Uterus (tissue), 2 donors: ENCODE measurements at regions not wholly inside any gene's neighbourhood (a gene's known extent, or its start where the extent isn't known, plus 50 kb on each side); places are given as distances from the start of the nearest gene placed in this dataset.

Source experiments
- POLR2A ChIP-seq, 2 donors: fragments of 450-650 bp; IDR thresholded peaks; one replicate each; pipeline ENCODE4 v1.6.1; 2016; ENCODE audit warnings: antibody characterized with exemption in 2 of 2, mild to moderate bottlenecking in 1 of 2, moderate library complexity in 1 of 2
- TF ChIP-seq, protein P1 (sequence below), 4 experiments: fragments of 200-600 bp in 2 of 4; fragments of 450-650 bp in 2 of 4; sonication (generic) in 2 of 4; IDR thresholded peaks; one replicate each; pipeline ENCODE4 v1.5.1; 2016 to 2019; ENCODE audit warnings: antibody characterized with exemption in 4 of 4, mild to moderate bottlenecking in 2 of 4, moderate library complexity in 1 of 4

DNA sequence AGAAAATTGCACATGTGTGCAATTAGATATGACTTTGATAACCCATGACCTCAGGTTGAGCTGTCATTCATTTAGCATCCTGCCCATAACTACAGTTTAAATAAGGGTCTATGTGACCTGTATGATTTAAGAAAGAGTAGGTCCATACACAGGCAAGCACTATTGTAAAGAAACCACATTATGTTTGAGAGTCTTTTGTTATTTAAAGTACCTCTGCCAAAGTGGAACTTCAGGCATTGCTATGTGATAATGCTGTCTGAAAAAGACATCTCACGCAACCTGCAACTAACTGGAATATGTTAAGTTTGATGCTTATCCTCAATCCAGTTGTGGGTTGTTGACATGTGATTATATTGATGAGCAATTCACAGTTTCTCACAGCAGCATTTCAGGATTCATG, 317.0 kb downstream of the TMEM161B start:
- no peak for TF ChIP-seq POLR2A (IDR thresholded peaks at IDR 0.05)
- TF ChIP-seq, protein P1, sequence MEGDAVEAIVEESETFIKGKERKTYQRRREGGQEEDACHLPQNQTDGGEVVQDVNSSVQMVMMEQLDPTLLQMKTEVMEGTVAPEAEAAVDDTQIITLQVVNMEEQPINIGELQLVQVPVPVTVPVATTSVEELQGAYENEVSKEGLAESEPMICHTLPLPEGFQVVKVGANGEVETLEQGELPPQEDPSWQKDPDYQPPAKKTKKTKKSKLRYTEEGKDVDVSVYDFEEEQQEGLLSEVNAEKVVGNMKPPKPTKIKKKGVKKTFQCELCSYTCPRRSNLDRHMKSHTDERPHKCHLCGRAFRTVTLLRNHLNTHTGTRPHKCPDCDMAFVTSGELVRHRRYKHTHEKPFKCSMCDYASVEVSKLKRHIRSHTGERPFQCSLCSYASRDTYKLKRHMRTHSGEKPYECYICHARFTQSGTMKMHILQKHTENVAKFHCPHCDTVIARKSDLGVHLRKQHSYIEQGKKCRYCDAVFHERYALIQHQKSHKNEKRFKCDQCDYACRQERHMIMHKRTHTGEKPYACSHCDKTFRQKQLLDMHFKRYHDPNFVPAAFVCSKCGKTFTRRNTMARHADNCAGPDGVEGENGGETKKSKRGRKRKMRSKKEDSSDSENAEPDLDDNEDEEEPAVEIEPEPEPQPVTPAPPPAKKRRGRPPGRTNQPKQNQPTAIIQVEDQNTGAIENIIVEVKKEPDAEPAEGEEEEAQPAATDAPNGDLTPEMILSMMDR (IDR thresholded peaks at IDR 0.05): no peak
